BLaER1 (cell line): ENCODE measurements at regions not wholly inside any gene's neighbourhood (a gene's known extent, or its start where the extent isn't known, plus 50 kb on each side); places are given as distances from the start of the nearest gene placed in this dataset.
A peak's percentile ranks its signal among the peaks of the same experiment; 100 is the strongest.

Experiments
- H3K27ac ChIP-seq: shearing (Covaris generic); formaldehyde crosslinking; 2 replicates; pipeline ENCODE4 v1.8.1; 2022
- H3K27me3 ChIP-seq: shearing (Covaris generic); formaldehyde crosslinking; 2 replicates; pipeline ENCODE4 v1.8.1; 2022
- H3K36me3 ChIP-seq: shearing (Covaris generic); formaldehyde crosslinking; 2 replicates; pipeline ENCODE4 v1.8.1; 2022
- H3K4me1 ChIP-seq: shearing (Covaris generic); formaldehyde crosslinking; 2 replicates; pipeline ENCODE4 v1.8.1; 2022
- H3K4me2 ChIP-seq: shearing (Covaris generic); formaldehyde crosslinking; 2 replicates; pipeline ENCODE4 v1.8.1; 2022
- H3K4me3 ChIP-seq: shearing (Covaris generic); formaldehyde crosslinking; 2 replicates; pipeline ENCODE4 v1.8.1; 2022
- H3K9ac ChIP-seq: shearing (Covaris generic); formaldehyde crosslinking; 2 replicates; pipeline ENCODE4 v1.8.1; 2022
- H3K9me3 ChIP-seq: shearing (Covaris generic); formaldehyde crosslinking; 2 replicates; pipeline ENCODE4 v1.8.1; 2022
- H4K20me1 ChIP-seq: shearing (Covaris generic); formaldehyde crosslinking; 2 replicates; pipeline ENCODE4 v1.8.1; 2022
- Cebpa-rat ChIP-seq: shearing (Covaris generic); IDR thresholded peaks from 2 replicates; pipeline ENCODE4 v1.8.1; 2022

GRCh38 chr4:137213372-137214173 lies 318.7 kb downstream of the PCDH18 start:
- H3K36me3 ChIP-seq, result no peaks in the 10 kb centered on the region
- H3K27me3 ChIP-seq, result no peaks in the 10 kb centered on the region
- no peaks in the 10 kb centered on the region for H3K4me1 ChIP-seq
- TF ChIP-seq Cebpa-rat, result no peak
- no peak overlapping the region for H3K27ac ChIP-seq
- H3K9ac ChIP-seq, result no peak overlapping the region
- H3K9me3 ChIP-seq, result no peaks in the 10 kb centered on the region
- no peak overlapping the region for H3K4me2 ChIP-seq
- no peak overlapping the region for H3K4me3 ChIP-seq
- no peaks in the 10 kb centered on the region for H4K20me1 ChIP-seq

DNA sequence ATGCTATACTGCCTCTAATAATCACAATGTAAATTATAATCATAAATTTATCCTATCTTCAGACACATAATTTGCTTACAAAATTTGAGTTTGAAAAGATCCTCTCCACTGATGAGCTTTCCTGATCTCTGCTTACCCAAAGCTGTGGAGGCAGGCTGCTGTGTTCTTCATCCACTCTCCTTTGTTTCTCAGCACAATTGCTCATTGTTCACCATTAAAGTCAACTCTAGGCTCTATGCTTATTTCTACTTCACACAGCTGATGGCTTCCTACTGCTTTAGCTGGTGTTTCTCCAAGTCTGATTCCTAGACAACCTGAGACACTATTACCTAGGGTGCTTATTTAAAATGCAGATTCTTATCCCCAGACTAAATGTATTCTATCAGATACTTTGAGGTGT lies 319.7 kb downstream of the PCDH18 start:
- Histone ChIP-seq H3K4me3 (no peak overlapping the region), H3K9me3 (no peaks in the 10 kb centered on the region), H3K27me3 (no peaks in the 10 kb centered on the region), H3K4me2 (no peak overlapping the region), H3K9ac (no peak overlapping the region), H4K20me1 (no peaks in the 10 kb centered on the region), H3K36me3 (no peaks in the 10 kb centered on the region), H3K27ac (no peak overlapping the region), H3K4me1 (no peaks in the 10 kb centered on the region)
- TF ChIP-seq Cebpa-rat, result no peak

DNA sequence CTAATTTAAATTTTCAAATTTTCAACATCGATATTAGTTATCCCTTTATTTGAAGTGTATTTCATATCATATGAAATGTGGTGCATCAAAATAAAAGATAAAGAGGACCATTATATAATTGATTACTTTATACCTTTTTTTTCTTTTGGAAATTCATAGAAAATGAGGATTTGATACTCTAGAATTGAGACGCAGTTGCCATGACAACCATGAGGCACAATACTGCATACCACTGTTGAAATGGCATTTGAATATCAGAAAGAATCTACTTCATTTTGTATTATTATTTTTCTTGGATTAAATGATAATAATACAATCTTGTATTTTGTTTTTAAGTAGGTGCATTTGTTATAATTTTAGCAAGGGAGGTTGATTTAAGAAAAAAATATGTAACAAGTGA lies 323.1 kb downstream of the PCDH18 start:
- no peaks in the 10 kb centered on the region for H3K27me3 ChIP-seq
- H3K9me3 ChIP-seq, result no peaks in the 10 kb centered on the region
- no peaks in the 10 kb centered on the region for H3K36me3 ChIP-seq
- H3K4me3 ChIP-seq, result no peak overlapping the region
- no peaks in the 10 kb centered on the region for H4K20me1 ChIP-seq
- TF ChIP-seq Cebpa-rat, result no peak
- H3K4me2 ChIP-seq, result no peak overlapping the region
- no peak overlapping the region for H3K27ac ChIP-seq
- H3K4me1 ChIP-seq, result no peaks in the 10 kb centered on the region
- H3K9ac ChIP-seq, result no peak overlapping the region

- no peak for TF ChIP-seq Cebpa-rat
- Histone ChIP-seq H3K36me3 (no peaks in the 10 kb centered on the region), H3K4me3 (no peak overlapping the region), H3K27ac (no peak overlapping the region), H3K27me3 (no peaks in the 10 kb centered on the region), H3K4me2 (no peak overlapping the region), H4K20me1 (no peaks in the 10 kb centered on the region), H3K9me3 (no peaks in the 10 kb centered on the region), H3K4me1 (no peaks in the 10 kb centered on the region), H3K9ac (no peak overlapping the region)
These were observed 325.5 kb downstream of the PCDH18 start for GRCh38 chr4:137206781-137207180.

DNA sequence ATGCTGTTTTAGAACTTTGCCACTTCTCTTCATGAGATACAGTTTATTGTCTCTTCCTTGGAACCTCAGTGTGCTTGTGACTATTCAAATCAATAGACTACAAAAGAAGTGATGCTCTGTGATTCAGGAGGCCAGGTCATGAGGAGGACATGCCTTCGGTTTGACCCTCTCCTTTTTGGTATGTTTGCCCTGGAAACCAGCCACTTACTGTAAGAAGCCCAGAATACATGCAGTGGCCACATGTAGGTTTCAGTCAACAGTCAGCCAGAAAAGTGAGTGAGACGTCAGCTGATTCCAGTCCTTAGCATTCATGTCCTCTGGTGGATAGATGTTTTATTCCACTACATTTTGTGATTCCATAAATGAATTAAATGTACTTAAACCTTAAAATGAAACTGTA lies 328.7 kb downstream of the PCDH18 start:
- Histone ChIP-seq H3K27ac (no peak overlapping the region), H3K4me3 (no peak overlapping the region), H3K27me3 (no peaks in the 10 kb centered on the region), H3K36me3 (no peaks in the 10 kb centered on the region), H3K4me2 (no peak overlapping the region), H3K9ac (no peak overlapping the region), H3K9me3 (peaks cover 3% of the 10 kb centered on the region), H4K20me1 (no peaks in the 10 kb centered on the region), H3K4me1 (peaks cover 13% of the 10 kb centered on the region)
- TF ChIP-seq Cebpa-rat, result no peak

DNA sequence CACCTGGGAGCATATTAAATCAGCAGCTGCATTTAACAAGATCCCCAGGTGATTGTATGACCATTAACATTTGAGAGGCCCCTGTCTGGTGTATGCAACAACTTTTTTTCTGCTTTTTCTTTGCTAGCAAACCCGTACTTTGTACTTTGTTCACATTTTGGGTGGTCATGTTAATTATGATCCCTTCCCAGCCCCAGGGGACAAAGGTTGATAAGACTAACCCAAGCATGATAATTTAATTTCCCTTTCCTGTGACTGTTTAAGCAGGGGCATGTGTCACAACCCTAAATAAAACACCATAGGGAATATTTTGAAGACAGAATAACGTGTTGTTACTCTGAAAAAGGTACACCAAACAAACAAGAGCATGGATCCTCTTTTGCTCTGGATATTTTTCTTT lies 332.0 kb downstream of the PCDH18 start:
- no peak for TF ChIP-seq Cebpa-rat
- H3K4me2 ChIP-seq, result peak overlapping the region; percentile 72
- H3K36me3 ChIP-seq, result no peaks in the 10 kb centered on the region
- peaks cover 13% of the 10 kb centered on the region for H3K4me1 ChIP-seq
- no peak overlapping the region for H3K9ac ChIP-seq
- no peaks in the 10 kb centered on the region for H3K27me3 ChIP-seq
- no peak overlapping the region for H3K4me3 ChIP-seq
- H4K20me1 ChIP-seq, result no peaks in the 10 kb centered on the region
- H3K9me3 ChIP-seq, result peaks cover 5% of the 10 kb centered on the region
- H3K27ac ChIP-seq, result 0 out of 2 replicates have a peak overlapping the region, but pooled peaks have one; percentile 29

GRCh38 chr4:137198791-137199190 lies 333.5 kb downstream of the PCDH18 start:
- Histone ChIP-seq H3K4me3 (no peak overlapping the region), H3K4me2 (no peak overlapping the region), H3K4me1 (peaks cover 13% of the 10 kb centered on the region), H3K36me3 (no peaks in the 10 kb centered on the region), H3K9ac (no peak overlapping the region), H3K27me3 (no peaks in the 10 kb centered on the region), H4K20me1 (no peaks in the 10 kb centered on the region), H3K9me3 (peaks cover 5% of the 10 kb centered on the region), H3K27ac (no peak overlapping the region)
- no peak for TF ChIP-seq Cebpa-rat

GRCh38 chr4:137194670-137195069 lies 337.6 kb downstream of the PCDH18 start:
- Histone ChIP-seq H3K4me2 (no peak overlapping the region), H4K20me1 (no peaks in the 10 kb centered on the region), H3K4me3 (no peak overlapping the region), H3K9ac (no peak overlapping the region), H3K27ac (no peak overlapping the region), H3K4me1 (no peaks in the 10 kb centered on the region), H3K36me3 (no peaks in the 10 kb centered on the region), H3K27me3 (no peaks in the 10 kb centered on the region), H3K9me3 (peaks cover 5% of the 10 kb centered on the region)
- no peak for TF ChIP-seq Cebpa-rat

- H4K20me1 ChIP-seq, result no peaks in the 10 kb centered on the region
- H3K9ac ChIP-seq, result no peak overlapping the region
- TF ChIP-seq Cebpa-rat, result no peak
- no peaks in the 10 kb centered on the region for H3K27me3 ChIP-seq
- no peak overlapping the region for H3K4me2 ChIP-seq
- no peaks in the 10 kb centered on the region for H3K36me3 ChIP-seq
- 0 out of 2 replicates have a peak, but pooled peaks cover under 1% of the 10 kb centered on the region for H3K9me3 ChIP-seq
- H3K4me3 ChIP-seq, result no peak overlapping the region
- H3K27ac ChIP-seq, result no peak overlapping the region
- no peaks in the 10 kb centered on the region for H3K4me1 ChIP-seq
These were observed 338.7 kb downstream of the PCDH18 start for GRCh38 chr4:137193564-137193963.

DNA sequence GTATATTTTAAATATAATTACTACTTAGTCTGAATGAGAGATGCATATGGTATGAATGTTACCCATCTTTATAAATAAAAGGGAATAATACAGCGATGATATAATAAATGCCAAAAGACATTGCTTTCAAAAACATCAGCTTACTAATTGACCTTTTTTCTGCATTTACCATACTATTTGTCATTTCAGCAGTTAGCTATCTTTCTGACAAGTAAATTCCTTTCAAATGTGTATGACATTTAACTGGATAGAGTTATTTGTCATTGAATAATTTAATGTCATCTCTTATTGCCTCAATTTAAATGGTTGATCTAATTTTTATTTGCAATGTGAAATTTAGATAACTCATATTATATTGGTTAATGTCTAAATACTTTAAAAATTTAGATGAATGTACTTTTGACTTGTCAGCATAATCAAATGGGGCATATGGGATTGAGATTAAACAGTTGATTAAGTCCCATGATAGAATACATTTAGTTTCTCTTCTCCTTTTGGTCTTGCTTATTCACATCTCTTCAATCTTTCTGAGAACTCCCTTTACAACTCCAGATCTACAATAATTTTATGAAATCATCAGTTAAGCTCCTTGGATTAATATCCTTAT lies 350.9 kb downstream of the PCDH18 start:
- no peaks in the 10 kb centered on the region for H3K4me1 ChIP-seq
- H3K4me2 ChIP-seq, result no peak overlapping the region
- no peak overlapping the region for H3K9ac ChIP-seq
- no peaks in the 10 kb centered on the region for H3K27me3 ChIP-seq
- H4K20me1 ChIP-seq, result no peaks in the 10 kb centered on the region
- no peak overlapping the region for H3K4me3 ChIP-seq
- no peak for TF ChIP-seq Cebpa-rat
- no peak overlapping the region for H3K27ac ChIP-seq
- no peaks in the 10 kb centered on the region for H3K9me3 ChIP-seq
- H3K36me3 ChIP-seq, result no peaks in the 10 kb centered on the region
